Inflammatory macrophage (primary cell): ENCODE measurements at regions not wholly inside any gene's neighbourhood (a gene's known extent, or its start where the extent isn't known, plus 50 kb on each side); places are given as distances from the start of the nearest gene placed in this dataset.

Experiments used
- DNase-seq, 2 donors: peaks; one replicate each; pipeline ENCODE4 v3.0.0-alpha.2; 2020 to 2022

DNA sequence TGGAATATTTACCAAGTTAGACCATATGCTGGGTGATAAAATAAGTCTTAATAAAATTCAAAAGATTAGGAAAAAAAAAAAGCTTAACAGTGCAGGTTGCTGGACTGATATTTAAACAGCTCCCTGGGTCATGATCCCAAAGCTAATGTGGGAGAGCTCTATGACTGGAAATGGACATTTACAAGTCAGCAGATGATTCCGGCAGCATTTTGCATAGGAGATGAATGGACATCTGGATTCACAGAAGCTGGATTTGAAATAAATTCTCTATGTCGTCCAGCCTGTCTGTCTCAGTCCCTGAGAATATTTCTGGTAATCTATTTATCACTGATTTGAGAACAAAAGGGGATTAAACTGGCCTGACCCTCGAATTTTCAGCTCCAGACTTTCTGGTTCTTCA is 52.3 kb upstream of the KLHL25 start:
- no peak for DNase-seq

GRCh38 chr15:85849946-85850345 is 55.2 kb upstream of the KLHL25 start:
- DNase-seq: no peak

- DNase-seq: no peak
Observed at GRCh38 chr15:85852969-85853368, 58.2 kb upstream of the KLHL25 start.

GRCh38 chr15:85854345-85855097 is 59.8 kb upstream of the KLHL25 start:
- peak; percentile 64 to 67 for DNase-seq

GRCh38 chr15:85858586-85859375 is 64.1 kb upstream of the KLHL25 start:
- DNase-seq: peak; percentile 65 to 77

DNA sequence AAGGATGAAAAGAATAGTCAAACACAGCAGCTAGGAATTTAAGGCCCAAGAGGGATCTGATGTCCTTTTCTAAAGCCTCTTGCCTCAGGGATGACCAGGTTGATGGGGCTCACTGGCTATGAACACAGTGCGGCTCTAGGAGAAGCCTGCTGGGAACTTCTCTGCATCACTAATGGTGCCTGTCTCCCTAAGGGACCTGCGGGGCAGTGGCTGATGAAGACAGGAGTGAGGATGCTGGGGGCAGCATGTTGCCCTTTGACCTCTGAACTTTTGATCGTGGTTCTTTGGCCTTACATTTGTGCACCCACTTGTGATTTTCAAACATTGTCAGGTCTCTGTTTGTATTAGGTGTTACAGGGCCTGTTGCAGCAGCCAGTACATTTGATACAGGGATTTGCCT is 64.9 kb upstream of the KLHL25 start:
- no peak for DNase-seq

DNA sequence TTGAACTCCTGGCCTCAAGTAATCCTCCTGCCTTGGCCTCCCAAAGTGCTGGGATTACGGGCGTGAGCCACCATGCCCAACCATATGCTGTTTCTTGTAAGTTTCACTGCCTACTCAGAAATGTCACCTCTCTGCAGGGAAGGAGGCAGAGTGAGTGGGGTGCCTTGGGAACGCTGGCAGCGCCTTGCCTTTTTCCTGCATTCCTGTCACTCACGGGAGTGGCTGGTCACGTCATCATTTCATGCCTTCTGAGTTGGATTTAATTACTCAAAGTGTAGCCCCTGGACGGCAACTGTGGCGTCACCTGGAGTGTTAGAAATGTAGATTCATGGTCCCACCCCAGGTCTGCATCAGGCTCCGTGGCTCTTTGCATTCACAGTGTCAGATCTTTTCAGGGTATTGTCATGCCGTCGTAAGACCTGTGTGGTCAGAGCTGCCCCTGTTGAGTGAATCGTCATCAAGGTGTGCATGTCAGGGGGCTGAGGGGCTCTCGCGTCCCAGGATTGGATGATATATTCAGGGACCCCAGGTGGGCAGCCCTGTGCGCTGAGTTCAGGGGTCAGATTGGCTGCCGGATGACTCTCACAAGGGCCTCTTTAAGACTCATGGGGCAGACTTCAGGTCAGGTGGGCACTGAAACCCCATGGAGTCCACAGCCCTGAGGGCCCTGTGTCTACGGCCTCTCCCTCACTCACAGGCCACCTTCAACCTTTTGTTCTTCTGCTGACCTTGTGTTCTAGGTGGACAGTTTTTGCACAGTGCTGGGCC is 65.9 kb upstream of the KLHL25 start:
- no peak for DNase-seq

GRCh38 chr15:85865070-85865684 is 70.5 kb upstream of the KLHL25 start:
- peak in 1 of 2 donors; percentile 18 for DNase-seq

- DNase-seq: no peak
Observed at GRCh38 chr15:85867250-85867649, 72.5 kb upstream of the KLHL25 start.

- no peak for DNase-seq
Observed at GRCh38 chr15:85869124-85869523, 74.4 kb upstream of the KLHL25 start.

GRCh38 chr15:85870216-85871014 is 75.7 kb upstream of the KLHL25 start:
- DNase-seq: no peak

DNA sequence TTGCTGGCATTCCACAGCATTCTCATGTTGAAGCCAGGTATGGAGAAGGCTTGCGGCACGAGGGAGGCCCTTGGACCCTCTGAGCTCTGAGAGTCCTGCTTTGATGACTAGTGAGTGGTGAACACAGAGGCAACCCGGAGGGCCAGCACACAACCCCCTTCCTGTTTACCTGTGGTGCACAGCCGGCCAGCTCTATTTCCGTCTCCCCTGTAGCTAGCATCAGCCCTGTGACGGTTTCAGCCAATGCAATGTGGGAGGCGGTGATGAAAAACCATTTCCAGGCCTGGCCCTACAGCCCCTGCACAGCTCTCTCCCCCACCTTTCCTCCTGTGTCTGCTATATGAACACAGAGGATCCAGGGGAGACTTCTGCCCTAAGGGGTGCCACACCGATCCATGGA is 76.8 kb upstream of the KLHL25 start:
- DNase-seq: no peak

GRCh38 chr15:85872125-85872524 is 77.4 kb upstream of the KLHL25 start:
- no peak for DNase-seq

DNA sequence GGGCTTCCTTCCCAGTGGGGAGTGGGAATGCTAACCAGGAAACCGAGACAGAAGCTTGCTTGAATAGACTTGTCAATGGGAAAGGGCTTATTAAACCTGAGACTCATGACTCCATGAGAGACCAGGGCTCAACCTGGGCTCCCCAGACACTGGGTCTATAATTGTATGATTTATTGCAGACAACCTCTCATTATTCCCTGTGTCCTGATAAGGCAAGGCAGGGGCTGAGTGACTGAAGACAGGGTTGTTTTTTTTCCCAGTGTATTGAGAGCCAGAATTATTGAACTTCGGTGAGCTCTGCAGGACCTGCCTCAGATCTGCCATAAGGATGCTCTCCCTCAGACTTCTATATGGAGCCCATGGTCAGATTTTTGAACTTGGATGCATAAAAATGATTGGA is 79.5 kb upstream of the KLHL25 start:
- no peak for DNase-seq

DNA sequence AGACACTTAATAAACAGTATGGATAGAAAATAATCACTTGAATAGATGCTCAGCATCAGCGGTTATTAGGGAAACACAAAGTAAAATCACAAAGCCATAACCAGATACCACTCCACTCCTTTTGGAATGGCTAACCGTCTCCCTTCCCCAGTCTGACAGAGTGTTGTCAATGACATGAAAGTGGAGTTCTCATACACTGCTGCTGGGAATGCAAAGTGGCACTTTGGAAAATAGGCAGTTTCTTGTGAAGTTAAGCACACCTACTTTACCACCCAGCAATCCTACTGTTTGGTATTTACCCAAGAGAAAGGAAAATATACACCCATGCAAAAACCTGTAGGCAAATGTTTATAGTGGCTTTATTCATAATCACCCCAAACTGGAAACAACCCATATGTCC is 81.0 kb upstream of the KLHL25 start:
- no peak for DNase-seq

- no peak for DNase-seq
Observed at GRCh38 chr15:85878828-85879225, 84.1 kb upstream of the KLHL25 start.

- no peak for DNase-seq
Observed at GRCh38 chr15:85879334-85880163, 84.8 kb upstream of the KLHL25 start.

DNA sequence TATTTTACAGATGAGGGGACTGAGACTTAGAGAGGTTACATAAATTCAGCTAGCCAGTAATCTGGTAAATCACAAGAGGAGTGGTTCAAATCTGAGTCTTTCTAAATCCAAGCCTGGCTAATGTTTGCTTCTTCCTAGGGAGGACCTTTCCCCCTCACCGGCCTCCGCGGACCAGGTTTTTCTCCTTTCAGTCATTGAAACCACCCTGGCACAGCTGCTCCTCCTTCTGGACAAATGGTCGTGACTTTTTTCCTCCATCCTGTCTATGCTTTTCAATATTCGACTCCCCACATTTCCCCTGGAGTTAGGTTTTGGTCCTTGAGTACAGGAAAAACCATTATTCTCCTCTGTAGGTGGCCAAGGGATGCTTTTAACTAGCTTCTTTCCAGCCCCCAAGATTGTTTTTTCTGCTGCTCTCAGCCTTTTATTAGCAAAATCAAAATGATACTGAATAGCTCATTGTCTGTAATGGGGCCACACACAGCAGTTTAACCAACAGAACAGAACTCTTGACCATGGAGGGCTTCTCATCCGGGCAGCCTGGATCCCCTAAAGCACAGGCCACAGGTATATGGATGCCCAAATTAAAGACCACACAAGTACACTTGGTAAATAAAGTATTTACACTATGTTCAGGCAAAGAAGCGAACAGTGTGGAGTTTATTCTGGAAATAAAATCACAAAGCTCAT is 85.9 kb upstream of the KLHL25 start:
- no peak for DNase-seq

DNA sequence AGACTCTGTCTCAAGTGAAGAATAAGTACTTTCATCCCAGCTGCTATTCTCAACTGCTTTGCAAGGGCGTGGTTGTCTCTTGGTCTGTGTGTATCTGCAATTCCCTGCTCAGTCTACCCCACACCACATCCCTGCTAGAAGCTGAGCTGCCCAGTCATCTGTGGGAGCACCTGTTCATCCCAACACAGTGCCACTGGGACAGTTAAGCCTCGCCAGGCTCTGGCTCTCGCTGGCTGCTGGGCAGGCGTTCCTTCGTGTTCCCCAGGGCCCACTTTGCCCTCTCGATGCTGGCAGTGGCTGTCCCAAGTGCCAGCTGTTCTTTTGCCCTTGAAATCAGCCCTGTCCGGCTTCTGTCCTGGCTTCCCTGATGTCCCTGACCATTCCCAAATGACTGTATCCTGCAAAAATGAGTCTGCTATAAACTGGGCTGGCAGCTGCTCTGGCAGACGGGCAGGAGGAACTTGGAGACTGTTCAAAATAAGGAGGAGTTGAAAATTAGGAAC is 91.6 kb upstream of the KLHL25 start:
- no peak for DNase-seq

GRCh38 chr15:85889956-85890619 is 95.4 kb upstream of the KLHL25 start:
- no peak for DNase-seq
